Stimulated activated CD4-positive, alpha-beta T cell treated with anti-CD3 and anti-CD28 coated beads, Interleukin-4, amount 100 ng/mL, for 48 hours (primary cell): ENCODE measurements at regions not wholly inside any gene's neighbourhood (a gene's known extent, or its start where the extent isn't known, plus 50 kb on each side); places are given as distances from the start of the nearest gene placed in this dataset.

Source experiments
- DNase-seq, 2 donors: peaks; one replicate each; pipeline ENCODE4 v3.0.0-alpha.2; 2020; ENCODE audit warnings: low read depth in 2 of 2

DNA sequence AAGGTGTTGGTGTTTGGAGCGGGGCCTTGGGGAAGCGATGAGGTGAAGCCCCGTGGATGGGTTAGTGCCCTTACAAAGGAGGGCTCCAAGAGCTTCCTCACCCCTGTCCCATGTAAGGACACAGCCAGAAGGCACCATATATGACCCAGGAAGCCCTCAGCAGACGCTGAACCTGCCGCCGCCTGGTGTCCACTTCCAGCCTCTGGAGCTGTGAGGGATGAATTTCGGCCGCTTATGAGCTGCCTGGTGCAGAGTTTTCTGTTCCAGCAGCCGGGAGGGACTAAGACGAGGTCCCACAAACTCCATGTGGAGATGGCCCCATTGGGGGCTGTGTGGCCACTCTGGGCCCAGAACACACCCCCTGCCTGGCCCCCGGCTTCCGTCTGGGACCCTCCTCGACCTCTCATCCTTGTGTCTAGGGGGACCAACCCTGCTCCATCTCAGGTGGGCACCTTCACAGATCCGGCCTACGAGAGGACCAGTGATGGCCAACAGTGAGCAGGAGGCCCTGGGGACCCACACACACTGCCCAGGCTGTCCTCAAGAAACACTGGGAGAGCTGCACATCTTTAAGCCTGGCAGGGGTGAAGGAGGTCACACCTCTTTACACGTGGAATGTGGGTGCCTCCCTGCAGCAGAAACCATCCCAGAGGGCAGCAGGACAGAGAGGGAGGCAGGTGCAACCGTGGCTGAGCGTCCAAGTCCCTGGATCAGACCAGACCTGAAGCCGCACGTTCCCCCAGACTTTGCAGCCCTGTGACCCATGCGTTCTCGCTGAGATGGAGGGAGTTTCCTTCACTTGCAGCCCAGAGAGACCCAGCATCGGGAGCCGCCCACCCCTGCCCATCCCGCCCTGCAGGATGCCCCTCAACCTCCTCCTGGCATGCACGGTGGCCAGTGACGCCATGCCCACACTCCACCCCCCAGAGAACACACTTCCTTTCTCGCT, 96.1 kb downstream of the PDGFA start:
- DNase-seq = no peak

- DNase-seq = no peak
These were observed 95.2 kb downstream of the PDGFA start for GRCh38 chr7:424301-424935.

GRCh38 chr7:424961-425793, 94.5 kb downstream of the PDGFA start:
- no peak for DNase-seq

DNA sequence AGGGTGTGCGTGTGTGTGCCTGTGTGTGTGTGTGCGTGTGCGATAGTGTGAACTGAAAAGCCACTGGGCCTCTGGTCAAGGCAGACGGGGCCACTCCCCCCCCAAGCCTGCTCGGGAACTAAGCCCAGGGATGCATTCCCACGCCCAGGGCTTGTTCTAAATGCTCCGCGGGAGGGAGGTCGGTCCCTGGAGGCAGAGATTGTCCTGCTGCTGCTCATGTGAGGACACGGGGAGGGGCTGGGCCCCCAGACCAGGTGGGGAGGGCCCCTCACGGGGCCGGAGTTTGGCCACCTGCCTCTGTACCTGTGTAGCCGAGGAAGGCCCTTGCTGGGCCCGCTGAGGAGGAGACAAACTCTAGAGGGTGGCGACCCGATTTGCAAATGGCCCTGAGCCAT, 93.9 kb downstream of the PDGFA start:
- DNase-seq = no peak

DNA sequence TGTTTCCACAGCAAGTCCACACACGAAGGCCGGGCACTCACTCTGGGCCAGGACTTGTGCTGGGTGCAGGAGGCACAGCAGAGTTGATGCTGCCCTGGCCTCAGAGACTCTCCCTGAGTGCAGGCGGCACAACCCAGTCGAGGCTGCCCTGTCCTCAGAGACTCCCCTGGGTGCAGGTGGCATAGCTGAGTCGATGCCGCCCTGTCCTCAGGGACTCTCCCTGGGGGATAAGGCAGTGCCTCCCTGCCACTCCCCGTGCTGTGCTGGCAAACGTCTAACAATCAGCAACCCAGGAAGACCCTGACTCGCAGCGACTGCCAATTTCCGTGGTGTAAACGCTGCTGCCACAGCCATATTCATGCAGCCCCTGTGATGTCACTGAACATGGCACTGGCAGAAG, 93.1 kb downstream of the PDGFA start:
- no peak for DNase-seq

- no peak for DNase-seq
These were observed 92.0 kb downstream of the PDGFA start for GRCh38 chr7:427506-428103.

DNA sequence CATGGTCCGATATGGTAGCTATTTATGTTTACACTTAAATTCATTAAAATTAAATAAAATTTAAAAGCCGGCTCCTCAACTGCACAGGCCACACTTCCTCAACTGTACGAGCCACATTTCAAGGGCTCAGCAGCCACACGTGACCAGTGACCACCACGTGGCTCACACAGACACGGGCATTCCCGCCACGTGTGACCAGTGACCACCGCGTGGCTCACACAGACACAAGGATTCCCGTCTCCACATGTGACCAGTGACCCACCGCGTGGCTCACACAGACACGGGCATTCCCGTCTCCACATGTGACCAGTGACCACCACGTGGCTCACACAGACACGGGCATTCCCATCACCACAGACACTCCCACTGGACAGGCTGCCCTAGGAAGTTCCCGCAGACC, 91.3 kb downstream of the PDGFA start:
- DNase-seq = no peak

GRCh38 chr7:428927-429827, 90.5 kb downstream of the PDGFA start:
- DNase-seq = no peak

- no peak for DNase-seq
These were observed 89.8 kb downstream of the PDGFA start for GRCh38 chr7:429828-430180.

DNA sequence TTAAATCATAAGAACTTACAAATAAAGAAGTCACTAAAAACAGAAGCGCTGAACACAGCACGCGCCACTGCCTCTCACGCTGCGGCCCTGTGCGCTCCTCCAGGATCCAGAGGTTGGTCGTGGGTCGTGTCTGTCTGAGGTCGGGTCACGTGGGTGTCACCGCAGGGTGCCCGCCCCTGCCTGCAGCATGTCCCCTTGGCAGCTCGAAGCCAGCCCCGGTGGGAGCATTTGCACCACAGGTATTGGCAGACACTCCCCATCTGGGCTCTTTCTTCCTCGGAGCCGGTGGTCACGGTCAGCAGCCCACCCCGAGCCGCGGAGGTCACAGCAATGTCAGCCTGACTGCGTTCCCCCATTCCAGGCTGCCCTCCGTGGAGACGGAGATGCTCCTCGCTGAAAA, 88.6 kb downstream of the PDGFA start:
- DNase-seq = no peak

- no peak for DNase-seq
These were observed 88.0 kb downstream of the PDGFA start for GRCh38 chr7:431658-432111.

- DNase-seq = no peak
These were observed 87.4 kb downstream of the PDGFA start for GRCh38 chr7:432256-432655.

GRCh38 chr7:432933-433332, 86.7 kb downstream of the PDGFA start:
- no peak for DNase-seq

DNA sequence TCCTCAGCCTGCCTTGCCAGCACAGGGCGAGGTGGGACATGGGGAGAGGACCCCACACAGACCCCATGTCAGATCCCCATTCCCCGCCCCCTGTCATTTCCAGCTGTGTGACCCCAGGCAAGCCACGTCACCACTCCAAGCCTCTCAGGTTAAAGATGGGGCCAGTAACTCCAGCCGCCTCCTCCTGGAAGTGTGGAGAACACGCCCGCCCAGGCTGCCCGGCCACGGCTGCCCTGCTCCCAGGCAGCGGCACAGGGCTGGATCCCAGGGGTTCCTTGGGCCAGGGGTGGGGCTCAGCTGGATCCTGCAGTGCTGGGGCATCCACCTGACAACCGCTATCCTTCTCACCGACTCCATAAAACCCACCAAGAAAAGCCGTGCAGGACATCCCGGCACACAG, 86.1 kb downstream of the PDGFA start:
- no peak for DNase-seq

GRCh38 chr7:434891-435629, 84.6 kb downstream of the PDGFA start:
- DNase-seq = no peak

- peak in 1 of 2 donors; percentile 23 for DNase-seq
These were observed 83.8 kb downstream of the PDGFA start for GRCh38 chr7:435630-436366.

DNA sequence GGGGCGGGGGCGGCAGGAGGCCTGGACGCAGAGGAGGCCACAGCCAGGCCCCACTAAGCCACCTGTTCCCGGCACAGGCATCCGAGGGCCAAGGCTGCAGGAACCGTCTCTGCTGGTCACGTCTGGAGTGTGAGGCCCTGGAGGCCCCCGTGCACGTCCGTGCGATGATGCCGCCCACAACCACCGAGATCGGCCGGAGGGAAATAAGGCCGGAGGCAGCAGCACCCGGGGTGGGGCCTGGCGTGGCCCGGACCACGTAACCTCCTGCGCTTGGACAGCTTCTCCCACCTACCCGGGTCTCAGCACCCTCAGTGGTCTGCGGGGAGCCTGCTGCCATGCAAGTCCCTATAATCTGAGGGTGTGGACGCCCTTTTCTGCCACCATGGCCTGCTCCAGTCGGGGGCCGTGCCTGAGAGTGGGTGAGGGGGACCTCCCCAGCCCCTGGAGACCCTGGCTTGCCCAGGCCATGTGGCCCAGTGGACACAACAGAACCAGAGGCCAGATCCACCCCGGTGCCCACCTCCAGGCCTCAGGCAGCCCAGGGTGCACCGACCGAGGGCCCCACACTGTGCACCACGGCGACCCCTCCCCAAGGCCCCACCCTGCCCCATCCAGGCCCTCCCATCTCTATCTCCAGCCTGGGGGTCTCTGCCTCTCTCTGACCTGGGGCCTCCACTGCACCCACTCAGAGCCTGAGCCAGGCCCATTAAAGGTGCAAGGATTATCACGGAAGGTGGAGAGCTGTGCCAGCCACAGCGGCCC, 83.1 kb downstream of the PDGFA start:
- no peak for DNase-seq

DNA sequence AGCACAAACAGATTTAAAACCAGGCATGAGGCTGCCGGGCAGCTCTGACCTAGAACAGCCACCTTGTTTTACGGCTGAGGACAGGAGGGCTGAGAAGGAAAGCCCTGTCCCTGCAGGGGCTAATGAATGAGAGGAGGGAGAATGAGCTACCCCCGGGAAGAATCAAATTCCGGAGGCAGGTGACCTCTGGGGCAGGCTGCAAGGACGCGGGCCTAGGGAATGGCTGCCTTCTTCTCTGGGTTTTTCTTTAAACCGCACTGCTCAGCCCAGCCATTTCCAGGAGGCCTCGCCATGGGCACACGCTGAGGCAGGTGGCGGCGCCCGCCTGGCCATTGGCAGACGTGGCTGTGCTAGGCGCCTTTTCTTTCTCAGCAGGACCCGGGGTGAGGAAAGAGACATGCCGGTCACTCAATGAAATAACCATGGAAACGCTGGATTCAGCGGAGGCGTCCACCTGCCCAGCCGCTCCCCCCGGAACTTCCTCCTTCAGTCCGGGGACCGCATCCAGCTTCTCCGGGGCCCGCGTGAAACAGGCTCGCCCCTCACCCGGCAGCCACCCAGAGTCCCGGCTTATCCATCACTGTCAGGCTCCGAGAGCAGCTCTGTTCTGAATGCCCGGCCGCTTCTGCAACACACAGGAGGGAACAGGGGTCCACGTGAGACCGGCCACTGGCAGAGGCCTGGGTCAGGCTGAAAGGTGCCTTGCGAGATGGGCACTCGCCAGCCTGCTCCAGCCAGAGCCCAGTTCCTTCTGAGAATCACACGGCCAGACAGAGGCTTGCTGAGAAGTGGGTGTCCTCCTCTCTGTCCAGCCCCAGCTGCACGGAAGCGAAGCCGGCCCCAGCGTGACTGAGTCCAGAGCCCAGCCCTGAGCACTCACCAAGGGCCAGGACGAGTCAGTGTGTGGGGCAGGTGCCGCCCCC, 82.1 kb downstream of the PDGFA start:
- DNase-seq = no peak
